Skin of body (tissue), 1 donor: ENCODE measurements at regions not wholly inside any gene's neighbourhood (a gene's known extent, or its start where the extent isn't known, plus 50 kb on each side); places are given as distances from the start of the nearest gene placed in this dataset.

ENCODE experiments used
- DNase-seq: peaks from one replicate; lab custom pipeline; 2025; lab: John Stamatoyannopoulos, UW

- DNase-seq: no peak
These were observed 268.0 kb downstream of the ADRA2A start for GRCh38 chr10:111344804-111345203.

- DNase-seq: no peak
These were observed 270.7 kb downstream of the ADRA2A start for GRCh38 chr10:111347386-111348013.

GRCh38 chr10:111348076-111348475 is 271.2 kb downstream of the ADRA2A start:
- DNase-seq: no peak

- no peak for DNase-seq
These were observed 278.0 kb downstream of the ADRA2A start for GRCh38 chr10:111354859-111355258.

GRCh38 chr10:111356571-111356970 is 279.7 kb downstream of the ADRA2A start:
- DNase-seq: no peak

- DNase-seq: no peak
These were observed 281.0 kb downstream of the ADRA2A start for GRCh38 chr10:111357859-111358258.

GRCh38 chr10:111360260-111360925 is 283.6 kb downstream of the ADRA2A start:
- DNase-seq: no peak

- no peak for DNase-seq
These were observed 290.7 kb downstream of the ADRA2A start for GRCh38 chr10:111367531-111367930.

GRCh38 chr10:111370101-111370500 is 293.3 kb downstream of the ADRA2A start:
- no peak for DNase-seq

- no peak for DNase-seq
These were observed 296.9 kb downstream of the ADRA2A start for GRCh38 chr10:111373696-111374095.

GRCh38 chr10:111379534-111380187 is 302.8 kb downstream of the ADRA2A start:
- no peak for DNase-seq

- no peak for DNase-seq
These were observed 307.7 kb downstream of the ADRA2A start for GRCh38 chr10:111384556-111384955.

- DNase-seq: no peak
These were observed 314.2 kb downstream of the ADRA2A start for GRCh38 chr10:111390813-111391563.

GRCh38 chr10:111392159-111392558 is 315.3 kb downstream of the ADRA2A start:
- no peak for DNase-seq

- DNase-seq: no peak
These were observed 316.1 kb downstream of the ADRA2A start for GRCh38 chr10:111392910-111393309.

GRCh38 chr10:111410740-111411139 is 333.9 kb downstream of the ADRA2A start:
- no peak for DNase-seq

GRCh38 chr10:111425459-111425858 is 348.6 kb downstream of the ADRA2A start:
- no peak for DNase-seq

- DNase-seq: no peak
These were observed 352.6 kb downstream of the ADRA2A start for GRCh38 chr10:111429288-111430028.

GRCh38 chr10:111430070-111430469 is 353.2 kb downstream of the ADRA2A start:
- no peak for DNase-seq

GRCh38 chr10:111432588-111432987 is 355.8 kb downstream of the ADRA2A start:
- DNase-seq: no peak

GRCh38 chr10:111435871-111436270 is 359.0 kb downstream of the ADRA2A start:
- no peak for DNase-seq
